Heart right ventricle (tissue), 16 donors: ENCODE measurements at regions not wholly inside any gene's neighbourhood (a gene's known extent, or its start where the extent isn't known, plus 50 kb on each side); places are given as distances from the start of the nearest gene placed in this dataset.

Experiments
- ATAC-seq, 8 donors: fragments of 200-7000 bp; cut with Tn5 transposase; one replicate each; pipeline ENCODE4 v1.9.1; 2020; ENCODE audit warnings: mild to moderate bottlenecking in 8 of 8, moderate library complexity in 8 of 8, moderate number of reproducible peaks in 1 of 8
- DNase-seq, 2 donors: peaks; one replicate each; pipeline ENCODE4 v3.0.0-alpha.2; 2020
- H3K27ac ChIP-seq, 10 donors: fragments of 200-600 bp; sonication (generic) in 2 of 10; one replicate each; pipeline versions ENCODE4 v1.5.0 to v1.8.0; 2020 to 2022; ENCODE audit warnings: mild to moderate bottlenecking in 3 of 10
- H3K27me3 ChIP-seq, 7 donors: fragments of 200-600 bp; one replicate each; pipeline ENCODE4 v1.8.0; 2021 to 2022; ENCODE audit warnings: mild to moderate bottlenecking in 2 of 7
- H3K36me3 ChIP-seq, 9 donors: fragments of 200-600 bp; sonication (generic) in 1 of 9; one replicate each; pipeline versions ENCODE4 v1.5.0 to v1.8.0; 2020 to 2022; ENCODE audit warnings: mild to moderate bottlenecking in 2 of 9
- H3K4me1 ChIP-seq, 9 donors: fragments of 200-600 bp; sonication (generic) in 1 of 9; one replicate each; pipeline versions ENCODE4 v1.5.0 to v1.8.0; 2020 to 2022; ENCODE audit warnings: mild to moderate bottlenecking in 4 of 9
- H3K4me3 ChIP-seq, 10 donors: fragments of 200-600 bp; sonication (generic) in 2 of 10; one replicate each; pipeline versions ENCODE4 v1.5.0 to v1.8.0; 2020 to 2022; ENCODE audit warnings: mild to moderate bottlenecking in 7 of 10, moderate library complexity in 2 of 10
- H3K9me3 ChIP-seq, 11 donors: fragments of 200-600 bp in 10 of 11; sonication (generic) in 2 of 11; one replicate each; pipeline versions ENCODE4 v1.5.0 to v1.8.0; 2013 to 2022; ENCODE audit warnings: mild to moderate bottlenecking in 2 of 11, control low read depth in 1 of 11, moderate library complexity in 1 of 11
- WGBS, 2 donors: extraction: QIAGEN DNeasy Blood & Tissue Kit; methylation state at CpG; one replicate each; pipeline ENCODE4 v1.1.7; 2013; ENCODE audit warnings: inconsistent platforms in 1 of 2; 5-methylcytosine and 5-hydroxymethylcytosine counted together
- intact Hi-C, 10 donors: fragments of 100-400 bp; cut with DNase I; formaldehyde crosslinking; loops; one replicate each; pipeline versions ENCODE4 v1.11.1 to v1.14.2; 2022
- TF ChIP-seq, protein P1 (sequence below), 9 donors: fragments of 200-600 bp; sonication (generic) in 2 of 9; IDR thresholded peaks; one replicate each; pipeline versions ENCODE4 v1.5.0 to v1.8.0; 2021 to 2022; ENCODE audit warnings: antibody characterized with exemption in 9 of 9, mild to moderate bottlenecking in 5 of 9, moderate library complexity in 1 of 9
- donor health status: Arrhythmogenic right ventricular cardiomyopathy.
- donor health status: ischemic (EF 13 %, LVEDD 7.1; RV severe dilation, severe dysfunction).
- donor health status: healthy with polysubstance abuse.
- donor health status: DM: no; HTN: yes; CAD: no.
- donor health status: DM: no; HTN: no; CAD: no.
- donor health status: ischemic (EF 25% LVEDD 6.9; RV normal size, moderate dysfunction).
- donor health status: ischemic (EF 25% LVEDD 5.7; RV mildly dilated, moderate dysfunction).
- donor health status: healthy.
- donor health status: DM: yes; HTN: yes; CAD: no.
- donor health status: Ischemic cardiomyopathy.
- donor health status: ischemic (EF 35%, LVEDD 5.7; RV mildly dilated, moderate dysfunction).
- donor health status: nonischemic (EF 11% LVEDD 7.7; RV severe dilation, severe dysfunction).
- donor health status: DM: yes; HTN: yes; CAD: no.
- donor health status: PGD.
- donor health status: ischemic (EF 29% LVEDD 5.4; RV normal size, mild dysfunction).
- donor health status: nonischemic (EF 23%, LVEDD 6.1; RV moderate dilation, normal function).

DNA sequence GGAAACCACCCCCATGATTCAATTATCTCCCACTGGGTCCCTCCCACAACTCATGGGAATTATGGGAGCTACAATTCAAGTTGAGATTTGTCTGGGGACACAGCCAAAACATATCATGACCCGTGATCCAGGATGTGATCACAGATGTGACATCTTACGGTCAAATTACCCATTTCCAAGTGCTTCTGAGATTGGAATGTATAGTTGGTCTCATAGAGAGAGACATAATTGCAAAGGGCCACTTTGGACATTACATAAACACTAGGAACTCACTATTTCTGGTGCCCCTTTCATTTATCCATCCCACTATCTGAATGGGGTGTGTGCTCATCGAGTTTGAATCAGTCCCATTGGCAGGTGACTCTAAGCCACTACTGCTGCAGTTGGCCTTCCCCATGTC, 204.5 kb downstream of the PHLDA1 start:
- Histone ChIP-seq H3K9me3 (peaks cover 0 to 5% (median 0%) of the 10 kb centered on the region in 11 donors), H3K27me3 (no peaks in the 10 kb centered on the region), H3K4me1 (peaks cover 0 to 12% (median 8%) of the 10 kb centered on the region in 9 donors), H3K27ac (no peak overlapping the region), H3K4me3 (no peak overlapping the region), H3K36me3 (no peaks in the 10 kb centered on the region)
- TF ChIP-seq, protein P1, sequence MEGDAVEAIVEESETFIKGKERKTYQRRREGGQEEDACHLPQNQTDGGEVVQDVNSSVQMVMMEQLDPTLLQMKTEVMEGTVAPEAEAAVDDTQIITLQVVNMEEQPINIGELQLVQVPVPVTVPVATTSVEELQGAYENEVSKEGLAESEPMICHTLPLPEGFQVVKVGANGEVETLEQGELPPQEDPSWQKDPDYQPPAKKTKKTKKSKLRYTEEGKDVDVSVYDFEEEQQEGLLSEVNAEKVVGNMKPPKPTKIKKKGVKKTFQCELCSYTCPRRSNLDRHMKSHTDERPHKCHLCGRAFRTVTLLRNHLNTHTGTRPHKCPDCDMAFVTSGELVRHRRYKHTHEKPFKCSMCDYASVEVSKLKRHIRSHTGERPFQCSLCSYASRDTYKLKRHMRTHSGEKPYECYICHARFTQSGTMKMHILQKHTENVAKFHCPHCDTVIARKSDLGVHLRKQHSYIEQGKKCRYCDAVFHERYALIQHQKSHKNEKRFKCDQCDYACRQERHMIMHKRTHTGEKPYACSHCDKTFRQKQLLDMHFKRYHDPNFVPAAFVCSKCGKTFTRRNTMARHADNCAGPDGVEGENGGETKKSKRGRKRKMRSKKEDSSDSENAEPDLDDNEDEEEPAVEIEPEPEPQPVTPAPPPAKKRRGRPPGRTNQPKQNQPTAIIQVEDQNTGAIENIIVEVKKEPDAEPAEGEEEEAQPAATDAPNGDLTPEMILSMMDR (IDR thresholded peaks at IDR 0.05), result no peak
- ATAC-seq (no peak), DNase-seq (no peak)
- intact Hi-C loops, result no loop called here
- WGBS, 2 donors, result 80 to 87% methylated on average over 3 of the region's 3 CpGs

DNA sequence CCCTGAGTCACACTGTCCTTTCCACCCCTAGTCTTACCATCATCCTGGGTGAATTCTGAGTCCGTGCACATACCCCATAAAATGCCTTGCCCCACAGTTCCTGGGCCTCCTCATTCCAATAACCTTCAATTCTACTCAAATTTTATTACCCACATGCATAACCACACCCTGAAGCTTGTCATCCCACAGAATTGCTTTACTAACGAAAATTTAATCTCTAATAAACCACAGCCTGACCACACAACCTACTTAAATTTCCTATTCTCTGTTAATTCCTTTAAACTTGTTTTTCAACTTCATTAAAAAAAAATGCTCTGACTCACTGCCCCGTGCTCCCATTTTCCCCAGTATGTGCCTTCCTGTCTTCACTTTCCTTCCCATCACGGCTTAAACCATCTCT, 205.9 kb downstream of the PHLDA1 start:
- no peak for DNase-seq
- intact Hi-C loops, result no loop called here
- Histone ChIP-seq H3K9me3 (peaks cover 0 to 5% (median 0%) of the 10 kb centered on the region in 11 donors), H3K4me3 (no peak overlapping the region), H3K4me1 (peaks cover 0 to 5% (median 0%) of the 10 kb centered on the region in 9 donors), H3K27ac (no peak overlapping the region), H3K36me3 (no peaks in the 10 kb centered on the region), H3K27me3 (no peaks in the 10 kb centered on the region)
- no peak for ATAC-seq
- WGBS, 2 donors, result 81 to 91% methylated on average over 4 of the region's 4 CpGs
- TF ChIP-seq, protein P1 (IDR thresholded peaks at IDR 0.05), result no peak

DNA sequence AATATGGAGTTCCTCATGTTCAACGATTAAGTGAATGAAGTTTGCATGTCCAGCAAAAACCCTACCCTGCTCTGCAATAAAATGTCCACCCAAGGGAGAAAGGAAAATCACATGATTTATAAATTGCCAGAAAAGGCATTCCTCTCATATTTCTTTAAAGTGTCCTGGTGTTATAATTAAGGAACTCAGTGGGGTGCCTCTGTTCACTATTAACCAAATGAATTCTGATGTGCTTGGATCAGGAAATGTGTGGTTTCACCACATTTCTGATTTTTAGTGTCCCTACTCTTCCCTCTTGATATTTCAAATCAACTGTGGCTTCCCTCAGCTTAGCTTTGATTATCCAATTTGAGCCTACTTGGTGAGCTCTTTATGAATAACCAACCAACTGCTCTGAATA, 208.1 kb downstream of the PHLDA1 start:
- Histone ChIP-seq H3K4me3 (no peak overlapping the region), H3K36me3 (no peaks in the 10 kb centered on the region), H3K27me3 (no peaks in the 10 kb centered on the region), H3K27ac (no peak overlapping the region), H3K9me3 (no peaks in the 10 kb centered on the region), H3K4me1 (peaks cover 0 to 6% (median 0%) of the 10 kb centered on the region in 9 donors)
- 86 to 95% methylated on average over 1 of the region's 1 CpG for whole genome bisulfite sequencing, 2 donors
- TF ChIP-seq, protein P1 (IDR thresholded peaks at IDR 0.05), result no peak
- no peak for DNase-seq
- intact Hi-C loops, result no loop called here
- ATAC-seq, result no peak

DNA sequence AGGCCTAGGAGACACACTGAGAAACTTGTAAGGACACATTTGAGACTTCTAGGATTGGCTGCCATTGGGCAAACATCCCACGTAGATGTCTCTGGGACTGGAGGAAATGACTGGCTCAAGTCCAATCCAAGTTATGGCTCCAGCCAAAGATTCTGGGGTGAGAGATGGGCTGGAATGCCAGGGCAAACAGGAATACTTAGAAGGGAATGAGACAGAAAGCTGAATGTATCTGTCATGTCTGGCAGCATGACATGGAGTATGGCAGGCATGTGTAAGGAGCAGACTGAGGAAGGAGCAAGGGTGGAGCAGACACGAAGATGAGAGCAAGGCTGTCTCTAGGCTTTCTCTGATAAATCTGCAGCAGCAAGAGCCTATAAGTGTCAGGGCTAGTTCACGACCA, 209.2 kb downstream of the PHLDA1 start:
- WGBS, 2 donors, result 78 to 87% methylated on average over 3 of the region's 3 CpGs
- TF ChIP-seq, protein P1 (IDR thresholded peaks at IDR 0.05), result no peak
- Histone ChIP-seq H3K4me1 (peaks cover 0 to 6% (median 0%) of the 10 kb centered on the region in 9 donors), H3K27ac (no peak overlapping the region), H3K36me3 (no peaks in the 10 kb centered on the region), H3K27me3 (no peaks in the 10 kb centered on the region), H3K4me3 (no peak overlapping the region), H3K9me3 (no peaks in the 10 kb centered on the region)
- intact Hi-C loops, result no loop called here
- ATAC-seq (no peak), DNase-seq (no peak)
